DMS153 (cell line): ENCODE measurements at regions not wholly inside any gene's neighbourhood (a gene's known extent, or its start where the extent isn't known, plus 50 kb on each side); places are given as distances from the start of the nearest gene placed in this dataset.
"Not testable (repeated sequence)": the region's sequence is repeated elsewhere in the genome, so short reads cannot be mapped to it uniquely, and the experiment has no call there.

ENCODE experiments used
- DNase-seq: peaks from one replicate; lab custom pipeline; 2025; lab: John Stamatoyannopoulos, UW

DNA sequence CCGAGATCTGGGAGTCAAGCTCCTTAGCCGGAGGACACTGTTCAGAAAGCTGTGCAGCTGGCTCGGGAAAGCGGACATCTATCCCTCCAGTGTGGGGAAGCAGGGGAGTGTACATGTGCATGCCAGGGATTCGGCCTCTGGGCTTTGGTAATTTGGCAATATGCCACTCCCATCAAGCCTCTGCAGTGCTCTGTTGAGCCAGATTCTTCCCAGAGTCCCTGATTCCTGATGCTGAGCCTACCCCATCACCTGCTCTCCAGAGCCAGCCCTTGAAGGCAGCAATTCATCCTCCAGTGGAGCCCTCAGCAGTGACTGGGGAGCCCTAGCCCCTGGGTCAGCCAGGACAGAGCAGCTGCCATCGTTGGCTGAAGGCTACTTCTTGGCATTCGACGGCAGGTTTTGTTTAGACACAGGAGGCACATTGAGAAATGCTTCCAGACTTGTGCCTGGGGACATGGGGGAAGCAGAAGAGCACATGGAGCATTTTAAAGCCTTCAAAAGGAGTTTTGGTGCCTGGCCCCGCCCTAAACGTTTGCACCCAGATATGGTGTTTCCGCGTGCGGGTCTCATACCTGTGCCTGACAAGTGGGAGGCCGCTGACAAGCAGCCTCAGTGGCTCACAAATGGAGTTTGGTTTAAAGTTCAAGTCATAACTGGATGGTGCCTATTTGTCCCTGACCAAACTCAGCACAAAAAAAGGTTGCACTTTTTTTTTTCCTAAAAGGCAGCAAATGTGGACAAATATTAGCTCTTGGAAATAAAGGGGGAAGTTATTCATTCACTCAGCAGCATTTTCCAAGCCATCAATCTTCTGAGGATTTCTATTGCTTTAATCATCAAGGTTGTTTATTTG, 272.8 kb downstream of the CYRIA start:
- no peak for DNase-seq

DNA sequence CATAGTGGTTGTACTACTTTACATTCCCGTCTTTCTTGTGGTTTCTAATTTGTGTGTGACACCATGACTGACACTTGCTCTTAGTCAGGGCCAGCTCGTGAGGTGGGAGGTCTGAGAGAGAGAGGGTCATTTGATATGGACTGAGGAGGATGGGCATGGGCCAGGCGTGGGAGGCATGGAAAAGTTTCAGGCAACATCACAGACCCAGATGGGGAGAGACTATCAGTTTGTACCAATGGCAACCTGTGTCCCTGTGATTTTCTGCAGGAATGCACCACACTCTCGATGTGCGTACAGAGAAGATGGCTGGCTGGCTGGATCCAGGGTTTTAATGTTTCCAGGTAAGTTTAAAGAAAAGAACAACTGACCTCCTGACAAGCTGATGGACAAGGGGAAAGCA, 273.6 kb downstream of the CYRIA start:
- no peak for DNase-seq

DNA sequence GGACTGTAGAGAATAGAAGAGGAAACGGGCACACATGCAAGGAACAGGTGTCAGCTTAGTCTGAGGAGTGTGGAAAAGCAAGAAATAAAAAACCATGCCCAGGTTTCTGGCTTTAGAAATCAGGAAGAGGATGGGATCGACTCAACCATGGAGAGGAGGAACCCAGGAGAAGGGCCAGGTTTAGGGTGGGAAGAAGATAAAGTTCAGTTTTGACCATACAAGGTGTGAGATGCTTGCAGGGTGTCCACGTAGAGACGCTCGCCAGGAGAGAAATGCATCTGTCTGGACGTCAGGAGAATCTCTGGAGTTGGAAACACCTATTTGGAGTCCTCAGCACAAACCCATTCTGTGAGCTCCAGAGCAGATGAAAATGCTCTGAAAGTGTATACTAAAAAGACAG, 275.1 kb downstream of the CYRIA start:
- no peak for DNase-seq

DNA sequence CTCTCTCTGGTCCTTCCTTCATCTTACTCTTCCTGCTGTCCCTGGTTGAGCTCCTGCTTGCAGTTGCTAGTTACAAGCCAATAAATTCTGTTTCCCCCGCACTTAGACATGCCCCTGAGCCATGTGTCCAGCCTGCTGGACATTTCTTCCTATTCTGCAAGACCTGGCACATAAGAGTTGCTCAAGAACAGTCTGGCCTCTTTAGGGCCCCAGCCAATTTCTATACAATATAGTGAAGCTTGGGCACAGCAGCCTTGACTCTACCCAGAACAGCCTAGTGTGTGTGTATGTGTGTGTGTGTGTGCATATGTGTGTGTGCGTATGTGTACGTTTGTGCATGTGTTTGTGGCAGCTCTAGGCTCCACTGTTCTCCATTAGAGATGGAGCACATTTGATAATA, 276.0 kb downstream of the CYRIA start:
- DNase-seq: no peak

DNA sequence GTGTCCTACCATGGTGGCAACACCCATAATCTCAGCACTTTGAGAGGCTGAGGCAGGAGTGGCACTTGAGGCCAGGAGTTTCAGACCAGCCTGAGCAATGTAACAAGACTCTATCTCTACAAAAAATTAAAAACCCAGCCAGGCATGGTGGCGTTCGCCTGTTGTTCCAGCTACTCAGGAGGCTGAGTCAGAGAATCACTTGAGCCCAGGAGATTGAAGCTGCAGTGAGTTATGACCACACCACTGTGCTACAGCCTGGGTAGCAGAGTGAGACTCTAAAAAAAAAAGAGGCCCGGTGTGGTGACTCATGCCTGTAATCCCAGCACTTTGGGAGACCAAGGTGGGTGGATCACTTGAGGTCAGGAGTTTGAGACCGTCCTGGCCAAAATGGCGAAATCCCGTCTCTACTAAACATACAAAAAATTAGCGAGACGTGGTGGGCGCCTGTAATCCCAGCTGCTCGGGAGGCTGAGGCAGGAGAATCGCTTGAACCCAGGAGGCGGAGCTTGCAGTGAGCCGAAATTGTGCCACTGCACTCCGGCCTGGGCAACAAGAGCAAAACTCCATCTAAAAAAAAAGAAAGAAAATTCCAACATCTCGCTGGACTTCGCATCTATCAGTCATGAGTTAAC, 277.3 kb downstream of the CYRIA start:
- not testable (repeated sequence) for DNase-seq

DNA sequence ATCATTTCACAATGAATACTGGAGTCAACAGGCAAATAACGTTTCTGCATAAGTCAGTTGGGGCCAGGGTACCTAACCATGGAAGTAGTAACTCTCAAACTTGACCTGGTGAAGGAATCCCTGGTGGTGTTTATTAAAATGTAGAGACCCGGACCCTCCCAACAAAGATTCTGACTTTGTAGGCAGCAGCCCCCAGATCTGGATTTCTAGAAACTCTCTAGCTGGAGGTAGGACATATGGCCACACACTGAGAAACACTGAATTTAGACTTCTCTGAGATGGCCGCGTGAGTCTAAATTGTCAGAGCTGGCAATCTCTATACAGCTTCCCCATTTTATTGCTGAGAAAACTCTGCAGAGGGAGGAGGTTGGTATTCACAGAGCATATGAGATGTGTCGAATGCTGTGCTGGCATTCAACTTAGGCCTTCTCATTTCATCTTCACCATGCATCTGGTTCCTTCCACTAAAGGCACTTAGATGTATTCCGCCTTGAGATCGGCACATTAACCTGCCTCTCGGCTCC, 278.1 kb downstream of the CYRIA start:
- DNase-seq: no peak

DNA sequence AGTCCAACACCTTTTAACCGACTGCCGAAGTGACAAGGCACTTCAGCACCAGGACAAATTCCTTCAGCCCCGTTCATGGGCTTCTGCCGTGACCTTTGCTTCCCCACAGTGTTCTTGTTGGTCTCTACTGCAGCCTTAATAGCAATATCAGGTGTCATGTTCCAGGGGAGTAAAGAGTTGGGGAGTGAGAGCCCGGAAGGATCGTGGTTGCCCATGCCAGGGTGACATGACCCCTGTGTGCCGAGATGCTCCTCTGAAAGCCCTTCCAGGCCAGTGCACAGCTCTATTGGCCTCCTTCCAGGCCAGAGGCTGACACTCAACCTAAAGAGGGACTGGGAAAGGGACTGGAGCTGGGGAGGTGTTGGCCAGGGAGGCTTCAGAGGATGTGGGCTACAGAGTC, 279.2 kb downstream of the CYRIA start:
- DNase-seq: no peak

DNA sequence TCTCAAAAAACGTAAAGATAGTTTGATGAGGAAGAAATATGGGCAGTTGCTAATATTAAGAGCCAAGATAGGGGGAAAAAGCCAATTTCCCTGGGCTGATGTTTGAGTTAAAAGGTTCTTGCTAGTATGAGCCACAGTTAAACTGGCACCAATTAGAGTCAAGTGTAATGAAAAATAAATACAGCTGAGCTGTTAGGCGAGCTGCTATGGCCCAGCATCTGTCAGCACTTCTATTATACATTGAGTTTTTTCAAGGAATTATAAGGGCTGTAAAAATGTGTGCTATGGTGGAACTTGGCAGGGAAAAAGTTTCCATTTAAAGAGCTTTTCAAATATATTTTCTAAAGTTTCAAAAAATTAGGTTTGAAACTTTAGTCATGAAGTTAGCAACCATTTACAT, 279.6 kb downstream of the CYRIA start:
- DNase-seq: no peak

DNA sequence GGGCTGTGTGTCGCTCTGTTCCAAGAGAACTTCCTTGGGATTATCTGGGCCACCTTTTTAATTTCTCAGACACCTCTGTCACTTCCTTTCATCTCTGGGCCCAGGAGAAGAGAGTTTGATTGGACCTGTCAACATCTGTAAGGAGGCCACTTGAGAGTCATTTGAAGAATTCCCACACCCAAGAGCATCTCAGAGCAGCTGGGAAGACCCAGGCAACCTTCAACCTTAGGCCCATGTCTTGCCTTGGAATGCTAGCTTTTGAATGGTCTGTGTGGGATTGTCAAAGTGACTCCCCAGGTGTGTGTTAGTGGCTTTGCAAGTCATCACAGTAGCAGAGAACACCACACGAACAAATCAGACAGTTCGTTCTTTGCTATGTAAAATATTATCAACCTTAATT, 280.3 kb downstream of the CYRIA start:
- no peak for DNase-seq

DNA sequence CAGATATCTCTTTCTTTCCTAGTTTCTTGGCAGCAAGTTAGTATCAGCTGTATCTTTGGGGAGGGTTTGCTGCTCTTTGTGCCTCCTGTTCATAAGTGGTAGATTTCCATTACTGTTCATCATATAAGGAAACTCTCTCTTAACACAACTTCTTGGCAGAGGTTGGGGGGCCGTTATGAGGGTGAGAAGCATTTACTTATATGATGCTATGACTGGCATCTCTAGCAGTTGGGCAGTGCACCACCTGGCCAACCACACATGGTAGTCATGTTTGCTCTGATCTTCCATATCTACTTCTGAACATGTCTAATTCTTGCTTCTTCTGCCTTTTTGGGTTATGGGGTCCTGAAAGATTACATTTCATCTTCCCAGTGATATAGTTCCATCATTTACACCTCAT, 282.2 kb downstream of the CYRIA start:
- no peak for DNase-seq

DNA sequence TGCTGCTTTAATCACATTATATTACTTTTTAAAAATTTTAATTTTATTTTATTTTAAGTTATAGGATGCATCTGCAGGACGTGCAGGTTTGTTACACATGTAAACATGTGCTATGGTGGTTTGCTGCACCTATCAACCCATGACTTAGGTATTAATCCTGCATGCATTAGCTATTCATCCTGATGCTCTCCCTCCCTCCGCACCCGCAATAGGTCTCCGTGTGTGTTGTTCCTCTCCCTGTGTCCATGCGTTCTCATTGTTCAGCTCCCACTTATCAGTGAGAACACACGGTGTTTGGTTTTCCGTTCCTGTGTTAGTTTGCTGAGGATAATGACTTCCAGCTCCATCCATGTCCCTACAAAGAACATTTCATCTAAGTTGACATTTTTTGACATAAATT, 283.2 kb downstream of the CYRIA start:
- DNase-seq: no peak

DNA sequence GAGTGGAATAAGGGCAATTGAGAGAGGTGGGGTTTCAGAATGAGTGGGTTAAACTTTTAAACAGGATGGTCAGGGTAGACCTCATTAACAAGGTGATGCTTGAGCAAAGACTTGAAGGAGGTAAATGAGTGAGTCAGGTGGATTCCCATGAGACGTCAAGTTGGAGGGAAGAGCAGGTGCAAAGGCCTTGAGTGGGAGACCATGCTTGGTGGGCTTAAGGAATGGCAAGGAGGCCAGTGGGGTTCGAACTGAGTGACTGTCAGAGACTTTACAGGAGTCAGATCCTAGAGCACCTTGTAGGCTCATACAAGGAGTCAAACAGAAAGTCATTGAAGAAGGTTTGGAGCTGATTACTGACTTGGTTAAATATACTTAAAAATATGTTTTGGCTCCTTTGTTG, 284.1 kb downstream of the CYRIA start:
- no peak for DNase-seq

DNA sequence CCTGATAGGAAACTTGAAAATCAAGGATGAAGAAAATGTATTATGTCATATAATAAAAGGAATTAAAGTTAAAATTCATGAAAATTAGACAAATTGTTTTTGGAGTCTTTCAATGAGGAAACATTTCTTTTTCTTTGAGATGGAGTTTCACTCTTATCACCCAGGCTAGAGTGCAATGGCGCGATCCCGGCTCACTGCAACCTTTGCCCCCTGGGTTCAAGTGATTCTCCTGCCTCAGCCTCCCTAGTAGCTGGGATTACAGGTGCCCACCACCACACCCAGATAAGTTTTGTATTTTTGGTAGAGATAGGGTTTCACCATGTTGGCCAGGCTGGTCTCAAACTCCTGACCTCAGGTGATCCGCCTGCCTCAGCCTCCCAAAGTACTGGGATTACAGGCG, 285.7 kb downstream of the CYRIA start:
- not testable (repeated sequence) for DNase-seq

DNA sequence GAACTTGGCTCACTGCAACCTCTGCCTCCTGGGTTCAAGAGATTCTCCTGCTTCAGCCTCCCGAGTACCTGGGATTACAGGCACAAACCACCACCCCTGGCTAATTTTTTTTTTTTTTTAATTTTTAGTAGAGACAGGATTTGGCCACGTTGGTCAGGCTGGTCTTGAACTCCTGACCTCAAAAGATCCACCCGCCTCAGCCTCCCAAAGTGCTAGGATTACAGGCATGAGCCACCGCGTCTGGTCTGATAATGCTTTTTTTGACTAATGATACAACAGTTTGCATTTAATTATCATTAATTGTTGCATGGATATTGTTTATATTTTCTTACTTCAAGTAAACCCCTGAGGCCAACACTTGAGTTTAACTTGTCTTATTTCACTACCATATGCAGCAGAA, 286.6 kb downstream of the CYRIA start:
- DNase-seq: not testable (repeated sequence)

DNA sequence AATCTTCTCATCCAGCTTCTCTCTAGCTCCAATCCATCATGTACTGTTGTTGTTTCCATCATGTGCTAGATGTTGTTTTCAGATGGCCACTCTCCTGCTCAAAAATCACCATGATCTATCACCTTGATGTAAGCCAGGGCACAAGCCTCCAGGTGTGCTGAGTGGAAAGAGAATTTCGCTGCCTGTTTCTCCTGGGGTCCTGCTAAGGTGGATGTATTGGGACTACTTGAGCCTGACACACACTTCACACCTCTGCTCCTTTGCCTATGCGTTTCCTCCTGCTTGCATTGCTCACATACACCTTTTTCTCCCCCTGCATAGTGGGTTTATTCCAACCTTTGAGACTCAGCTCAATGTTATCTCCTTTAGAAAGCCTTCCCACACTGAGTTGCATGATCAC, 287.6 kb downstream of the CYRIA start:
- DNase-seq: no peak

DNA sequence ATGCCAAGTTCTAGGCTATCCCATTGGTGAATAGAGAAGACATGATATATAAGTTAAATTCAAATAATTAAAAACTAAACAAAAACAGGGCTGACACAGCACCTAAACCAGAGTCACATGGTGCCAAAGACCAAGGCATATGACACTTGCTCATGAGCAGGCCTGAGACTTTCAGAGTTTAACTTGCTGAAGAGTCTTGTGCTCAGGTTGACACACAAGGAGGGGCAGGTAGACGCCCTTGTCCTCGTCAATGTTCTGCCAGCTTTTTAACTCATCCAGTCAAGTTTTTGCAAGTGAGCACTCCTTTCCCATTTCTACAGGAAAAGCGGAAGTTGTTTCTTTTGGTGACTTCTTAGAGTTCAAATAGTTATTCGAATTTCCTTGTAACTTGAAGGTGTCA, 289.7 kb downstream of the CYRIA start:
- DNase-seq: no peak

DNA sequence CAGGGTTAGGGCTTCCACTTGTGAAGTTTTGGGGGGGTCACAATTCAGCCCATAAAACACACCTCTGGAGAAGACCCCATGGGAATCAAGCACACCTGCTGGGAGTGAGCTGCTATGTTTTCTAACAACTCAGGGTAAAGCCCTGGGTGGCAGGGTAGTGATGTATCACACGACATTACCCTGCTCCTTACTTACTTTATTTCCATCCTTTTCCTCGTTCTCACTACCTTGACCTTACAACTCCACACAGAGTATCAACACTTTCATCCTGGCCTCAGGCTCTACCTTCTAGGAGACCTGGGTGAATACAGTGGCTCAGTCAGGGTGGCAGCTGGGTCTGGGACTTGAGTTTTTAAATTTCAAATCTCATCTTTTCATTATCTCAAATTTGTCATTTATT, 290.3 kb downstream of the CYRIA start:
- DNase-seq: no peak

DNA sequence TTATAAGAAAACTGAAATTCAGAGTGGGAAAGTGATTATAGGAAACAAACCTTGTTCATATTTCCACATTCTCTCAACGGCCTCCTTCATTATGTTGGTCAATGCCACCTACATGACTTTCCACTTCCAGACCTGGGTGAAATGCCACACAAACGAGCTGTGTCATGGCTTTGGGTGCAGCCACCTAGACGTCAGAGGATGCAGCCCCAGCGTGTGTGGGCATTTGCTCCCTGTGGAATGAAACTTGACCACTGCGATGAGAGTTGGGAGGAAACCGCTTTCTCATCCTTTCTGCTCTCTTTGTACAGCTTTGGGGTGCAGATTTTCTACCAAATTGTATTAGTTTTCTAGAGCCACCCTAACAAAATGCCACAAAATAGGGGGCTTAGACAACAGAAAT, 291.0 kb downstream of the CYRIA start:
- no peak for DNase-seq

DNA sequence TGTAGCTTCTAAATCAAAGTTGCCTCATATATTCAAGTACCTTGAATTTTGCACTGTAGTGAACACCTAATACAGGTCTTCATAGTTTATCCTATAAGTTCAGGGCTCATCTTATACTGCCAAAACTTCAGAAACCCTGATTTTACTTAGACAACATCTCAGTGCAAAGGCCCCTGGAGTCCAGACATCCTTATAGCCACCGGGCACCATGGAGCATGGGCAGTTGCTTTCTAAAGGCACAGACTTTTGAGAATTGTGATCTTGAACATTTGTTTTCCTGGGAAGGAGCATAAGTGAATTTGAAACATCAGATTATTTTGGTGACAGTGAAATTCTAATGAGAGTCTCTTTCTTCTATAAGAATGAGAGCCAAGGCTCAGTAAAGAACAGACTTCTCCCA, 292.3 kb downstream of the CYRIA start:
- no peak for DNase-seq

DNA sequence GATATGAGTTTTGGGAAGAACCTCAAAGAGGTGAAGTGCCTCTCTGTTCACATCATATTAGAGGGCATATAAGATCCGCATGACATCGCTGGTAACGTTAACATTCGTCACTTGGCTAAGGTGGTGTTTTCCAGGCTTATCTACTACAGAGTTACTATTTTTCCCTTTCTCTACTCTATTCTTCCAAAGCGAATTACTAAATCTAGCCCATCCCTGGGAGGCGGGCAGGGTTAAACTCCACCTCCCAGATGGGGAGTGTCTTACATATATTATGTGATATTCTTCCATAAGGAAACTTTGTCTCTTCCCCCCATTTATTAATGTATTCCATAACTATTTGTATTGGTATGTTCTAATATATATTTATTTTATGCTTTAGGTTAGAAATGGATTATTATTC, 293.9 kb downstream of the CYRIA start:
- DNase-seq: no peak

DNA sequence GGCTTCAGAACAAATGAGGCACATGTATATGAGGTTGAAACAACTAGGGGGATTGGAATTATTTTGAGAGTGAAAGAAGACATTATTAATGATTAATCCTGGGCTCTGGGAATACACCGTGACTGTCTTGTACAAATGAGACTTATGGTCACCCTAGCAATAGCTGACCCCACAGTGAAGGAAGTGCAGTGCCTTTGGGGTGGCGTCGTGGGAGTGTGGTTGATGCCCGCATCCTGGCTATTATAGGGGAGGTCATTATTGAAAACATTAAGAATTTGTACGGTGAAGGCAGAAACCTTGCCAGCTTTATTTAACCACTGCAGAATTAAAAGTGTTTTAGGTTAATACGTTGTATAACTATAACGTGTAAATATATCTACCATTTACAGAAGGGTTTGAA, 296.7 kb downstream of the CYRIA start:
- no peak for DNase-seq

DNA sequence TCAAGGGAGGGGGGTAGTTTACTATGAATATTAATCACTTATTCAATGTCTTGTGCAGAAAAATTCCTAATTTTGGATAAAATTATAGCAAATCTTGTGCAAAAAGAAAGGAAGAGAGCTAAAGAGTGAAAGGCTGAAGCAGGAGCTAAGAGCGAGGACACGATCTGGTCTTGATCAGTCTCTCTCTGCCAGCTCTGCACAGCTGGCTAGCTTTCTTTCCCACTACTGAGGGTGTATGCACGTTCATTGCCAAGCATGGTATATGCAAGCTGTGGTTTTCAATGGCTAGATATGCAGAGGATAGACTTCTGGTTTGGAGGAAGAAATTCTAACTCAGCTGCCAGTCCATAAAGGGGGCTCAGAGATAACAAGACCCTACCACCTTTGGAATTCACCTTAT, 297.3 kb downstream of the CYRIA start:
- no peak for DNase-seq

DNA sequence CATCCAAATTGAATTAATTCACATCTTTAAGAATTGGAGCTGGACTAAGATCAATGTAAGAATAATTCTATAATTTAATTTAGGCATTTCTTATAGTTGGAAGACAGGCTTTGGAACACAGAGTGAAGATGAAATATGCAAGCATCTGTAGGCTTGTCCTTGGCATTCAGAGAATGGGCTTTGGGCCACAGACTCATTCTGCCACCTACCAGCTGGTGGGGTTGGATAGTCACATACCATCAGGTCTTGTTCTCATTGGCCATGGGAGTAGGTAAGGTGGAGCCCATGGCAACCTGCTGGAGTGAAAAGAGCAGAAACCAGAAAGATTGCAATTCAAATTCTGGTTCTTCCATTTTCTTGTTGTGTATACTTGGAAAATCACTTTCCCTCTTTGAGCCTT, 300.3 kb downstream of the CYRIA start:
- DNase-seq: no peak

DNA sequence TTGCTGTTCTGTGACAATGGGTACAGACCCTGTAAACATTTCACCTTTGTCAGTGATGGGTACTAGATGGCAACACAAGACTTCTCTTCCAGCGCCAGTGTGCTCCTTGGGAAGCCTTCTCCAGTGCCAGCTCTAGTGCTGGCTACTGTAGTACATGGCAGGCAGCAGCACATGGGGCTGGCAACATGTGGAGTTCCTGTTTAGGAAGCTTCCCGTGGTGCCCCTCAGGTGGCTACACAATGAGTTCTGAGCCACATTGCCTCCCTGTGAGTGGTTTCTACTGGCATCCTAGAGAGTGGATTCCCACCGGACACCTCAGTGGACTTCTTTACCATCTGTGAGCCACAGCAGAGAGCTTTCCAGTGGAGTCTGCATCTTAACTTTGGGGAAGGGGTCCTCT, 302.1 kb downstream of the CYRIA start:
- DNase-seq: no peak
